ENCODE measurements at regions not wholly inside any gene's neighbourhood (a gene's known extent, or its start where the extent isn't known, plus 50 kb on each side); places are given as distances from the start of the nearest gene placed in this dataset.

DNA sequence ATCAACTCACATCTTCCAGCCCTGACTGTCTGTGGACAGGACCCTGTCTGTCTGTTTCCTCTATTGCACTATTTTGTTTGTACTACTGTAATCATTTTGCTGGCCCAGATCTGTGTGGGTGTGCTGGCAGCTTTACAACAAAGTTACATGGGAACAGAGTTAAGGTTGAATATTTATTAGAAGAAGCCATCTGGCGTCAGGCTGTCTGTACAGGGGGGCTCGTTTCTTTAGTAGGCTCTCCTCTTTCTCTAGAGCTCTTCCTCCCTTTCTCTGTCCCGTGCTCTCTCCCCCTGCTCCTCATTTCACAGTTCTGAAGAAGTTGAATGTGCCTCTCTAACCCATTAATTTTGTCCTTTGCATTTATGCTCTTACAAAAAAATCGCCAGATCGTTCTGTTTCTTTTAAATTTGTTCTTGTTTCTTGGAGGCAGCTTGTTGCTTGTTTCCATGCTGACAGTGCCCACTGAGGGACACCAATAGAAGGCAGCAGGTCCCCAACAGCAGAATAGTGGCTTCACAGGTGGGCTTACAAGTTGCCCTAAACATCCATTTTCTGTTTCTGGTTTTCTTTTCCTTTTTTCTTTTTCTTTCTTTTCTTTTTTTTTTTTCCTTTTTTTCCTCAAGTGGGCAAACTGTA lies 315.2 kb upstream of the ZEB2 start:
- TF ChIP-seq CTCF (tag by site-specific recombination; IDR thresholded peaks at IDR 0.05): no peak
- TF ChIP-seq ZNF529 (tag by site-specific recombination; IDR thresholded peaks at IDR 0.05; ENCODE audit: insufficient replicate concordance): no peak
- TF ChIP-seq TCF7L2 (IDR thresholded peaks at IDR 0.05; ENCODE audit: borderline replicate concordance, low read depth, low read length): no peak
- TF ChIP-seq ZNF423 (tag by site-specific recombination; IDR thresholded peaks at IDR 0.05): no peak
- no peak for TF ChIP-seq ZNF157 (tag by site-specific recombination; IDR thresholded peaks at IDR 0.05)
- TF ChIP-seq ZNF596 (tag by site-specific recombination; IDR thresholded peaks at IDR 0.05): no peak
- no peak for TF ChIP-seq ZNF2 (tag by site-specific recombination; IDR thresholded peaks at IDR 0.05)
- TF ChIP-seq ZFP37 (tag by site-specific recombination; IDR thresholded peaks at IDR 0.05): no peak
- no peak for TF ChIP-seq ATF2 (tag by site-specific recombination; IDR thresholded peaks at IDR 0.05; ENCODE audit: low read depth)
- no peak for TF ChIP-seq ZNF747 (tag by site-specific recombination; IDR thresholded peaks at IDR 0.05)

All from HEK293 (cell line).